Large intestine (tissue), 3 donors: ENCODE measurements at regions not wholly inside any gene's neighbourhood (a gene's known extent, or its start where the extent isn't known, plus 50 kb on each side); places are given as distances from the start of the nearest gene placed in this dataset.

Source experiments
- DNase-seq, 2 donors: peaks; one replicate each; pipeline versions ENCODE4 v3.0.0 to v3.0.0-alpha.2; 2013
- H3K27ac ChIP-seq: one replicate; pipeline ENCODE4 v1.5.1; 2013; ENCODE audit warnings: low read length
- H3K27me3 ChIP-seq: 2 replicates; pipeline ENCODE4 v1.6.1; 2013; ENCODE audit warnings: low read length; ENCODE audit not compliant: control insufficient read depth, insufficient read depth
- H3K36me3 ChIP-seq: 2 replicates; pipeline ENCODE4 v1.6.1; 2013; ENCODE audit warnings: low read length; ENCODE audit not compliant: control insufficient read depth, insufficient read depth
- H3K4me1 ChIP-seq: one replicate; pipeline ENCODE4 v1.6.1; 2013; ENCODE audit warnings: low read length; ENCODE audit not compliant: control insufficient read depth, insufficient read depth
- H3K4me3 ChIP-seq: one replicate; pipeline ENCODE4 v1.5.1; 2013; ENCODE audit warnings: low read length
- H3K9me3 ChIP-seq: one replicate; pipeline ENCODE4 v1.6.1; 2013; ENCODE audit warnings: mild to moderate bottlenecking, low read depth, low read length, moderate library complexity; ENCODE audit not compliant: control insufficient read depth
- WGBS: methylation state at CpG from one replicate; pipeline ENCODE4 v1.1.5; 2013; ENCODE audit warnings: low lambda C conversion rate; ENCODE audit not compliant: insufficient coverage; 5-methylcytosine and 5-hydroxymethylcytosine counted together

- Histone ChIP-seq H3K9me3 (no peaks in the 10 kb centered on the region), H3K27ac (no peak overlapping the region), H3K4me3 (no peak overlapping the region), H3K4me1 (no peaks in the 10 kb centered on the region), H3K36me3 (no peaks in the 10 kb centered on the region), H3K27me3 (peaks cover 9% of the 10 kb centered on the region)
- no peak for DNase-seq
- WGBS = no CpG with 5 or more reads among the region's 16 CpGs
Observed at GRCh38 chr16:86632206-86632605, 53.9 kb downstream of the FOXL1 start.

- Histone ChIP-seq H3K36me3 (no peaks in the 10 kb centered on the region), H3K4me1 (no peaks in the 10 kb centered on the region), H3K4me3 (no peak overlapping the region), H3K27ac (no peak overlapping the region), H3K27me3 (peaks cover 12% of the 10 kb centered on the region), H3K9me3 (no peaks in the 10 kb centered on the region)
- 94% methylated on average over 2 of the region's 8 CpGs for WGBS
- DNase-seq = no peak
Observed at GRCh38 chr16:86632944-86633343, 54.6 kb downstream of the FOXL1 start.

DNA sequence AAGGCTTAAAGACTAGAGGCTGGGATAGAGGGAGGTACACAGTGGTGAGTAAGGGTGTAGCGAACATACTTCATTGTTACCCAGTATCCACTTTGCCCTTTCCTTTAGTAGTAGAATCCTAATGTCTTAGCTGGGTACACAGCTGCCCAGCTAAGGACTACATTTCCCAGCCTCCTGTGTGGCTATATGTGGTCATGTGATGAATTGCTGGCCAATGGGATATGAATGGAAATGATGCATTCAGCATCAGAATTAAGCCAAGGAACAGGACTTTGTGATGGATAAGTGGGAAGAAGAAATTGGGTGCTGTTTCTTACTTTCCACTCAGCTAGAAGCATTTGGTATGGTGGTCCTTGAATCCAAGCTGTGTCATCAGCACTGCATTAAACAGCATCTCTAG lies 55.9 kb downstream of the FOXL1 start:
- WGBS = no CpG with 5 or more reads among the region's 1 CpG
- Histone ChIP-seq H3K36me3 (no peaks in the 10 kb centered on the region), H3K27me3 (peaks cover 15% of the 10 kb centered on the region), H3K9me3 (no peaks in the 10 kb centered on the region), H3K4me1 (no peaks in the 10 kb centered on the region), H3K4me3 (no peak overlapping the region), H3K27ac (no peak overlapping the region)
- DNase-seq = no peak

DNA sequence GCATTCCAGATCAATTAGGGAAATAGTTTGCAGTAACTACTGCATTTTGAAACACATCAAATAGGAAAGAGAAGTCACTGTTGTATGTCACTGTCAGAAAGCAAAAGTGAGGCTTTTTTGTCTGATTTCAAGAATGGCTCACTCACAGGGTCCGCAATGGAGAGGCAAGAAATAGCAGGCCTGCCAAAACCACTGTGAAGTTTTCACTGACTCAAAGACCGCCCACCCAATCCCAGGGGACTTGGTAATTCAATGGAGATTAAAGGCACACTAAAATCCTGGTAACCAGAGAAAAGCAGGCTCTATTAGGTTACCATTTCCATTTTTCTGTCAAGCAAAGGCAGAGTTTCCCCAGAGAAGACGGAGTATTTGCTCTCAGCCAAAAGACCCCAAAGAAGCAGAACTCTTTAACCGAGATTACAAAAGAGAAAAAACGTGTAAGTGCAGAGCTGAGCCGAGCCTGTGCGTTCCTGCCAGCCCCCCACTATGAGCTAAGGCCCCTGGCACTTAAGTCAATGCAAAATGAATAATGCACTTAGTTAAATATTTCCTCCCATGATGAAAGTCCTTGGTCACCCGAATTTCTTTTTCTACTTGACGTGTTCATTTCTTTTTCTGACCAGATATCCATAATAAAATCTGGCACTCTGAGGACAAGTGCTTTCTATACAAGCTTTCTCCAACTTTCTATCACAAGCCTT lies 57.0 kb downstream of the FOXL1 start:
- Histone ChIP-seq H3K27me3 (peaks cover 18% of the 10 kb centered on the region), H3K4me3 (no peak overlapping the region), H3K36me3 (no peaks in the 10 kb centered on the region), H3K27ac (no peak overlapping the region), H3K4me1 (no peaks in the 10 kb centered on the region), H3K9me3 (no peaks in the 10 kb centered on the region)
- no peak for DNase-seq
- WGBS = 95% methylated on average over 3 of the region's 9 CpGs

GRCh38 chr16:86635926-86636325 lies 57.6 kb downstream of the FOXL1 start:
- no peaks in the 10 kb centered on the region for H3K36me3 ChIP-seq
- H3K9me3 ChIP-seq = no peaks in the 10 kb centered on the region
- 80% methylated on average over 1 of the region's 12 CpGs for WGBS
- peaks cover 18% of the 10 kb centered on the region for H3K27me3 ChIP-seq
- H3K4me1 ChIP-seq = no peaks in the 10 kb centered on the region
- DNase-seq = no peak
- H3K4me3 ChIP-seq = no peak overlapping the region
- H3K27ac ChIP-seq = no peak overlapping the region

DNA sequence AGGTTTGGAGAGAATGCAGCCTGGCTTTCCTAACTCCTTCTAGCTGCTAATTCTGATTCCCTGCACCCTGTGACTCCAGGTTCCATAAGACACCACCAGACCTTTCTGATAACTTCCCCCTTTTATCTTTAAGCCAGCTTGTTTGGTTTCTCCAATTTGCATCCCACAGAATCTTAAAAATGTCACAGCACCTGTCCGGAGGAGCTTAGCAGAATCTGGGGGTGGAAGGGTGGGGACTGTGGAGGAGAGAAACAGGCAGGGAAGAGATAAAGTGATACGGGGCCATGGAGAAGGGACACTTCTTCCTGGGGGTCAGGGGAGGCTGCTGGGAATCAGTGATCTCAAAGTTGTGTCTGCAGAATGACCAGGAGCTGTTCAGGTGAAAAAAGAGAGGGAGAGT lies 59.4 kb downstream of the FOXL1 start:
- no peaks in the 10 kb centered on the region for H3K4me1 ChIP-seq
- no peaks in the 10 kb centered on the region for H3K36me3 ChIP-seq
- WGBS = no CpG with 5 or more reads among the region's 2 CpGs
- no peak overlapping the region for H3K4me3 ChIP-seq
- peaks cover 19% of the 10 kb centered on the region for H3K27me3 ChIP-seq
- no peaks in the 10 kb centered on the region for H3K9me3 ChIP-seq
- H3K27ac ChIP-seq = no peak overlapping the region
- DNase-seq = no peak

GRCh38 chr16:86638642-86639041 lies 60.3 kb downstream of the FOXL1 start:
- Histone ChIP-seq H3K9me3 (no peaks in the 10 kb centered on the region), H3K27me3 (peaks cover 19% of the 10 kb centered on the region), H3K27ac (no peak overlapping the region), H3K36me3 (no peaks in the 10 kb centered on the region), H3K4me3 (no peak overlapping the region), H3K4me1 (no peaks in the 10 kb centered on the region)
- no CpG with 5 or more reads among the region's 10 CpGs for WGBS
- no peak for DNase-seq

GRCh38 chr16:86639354-86639753 lies 61.0 kb downstream of the FOXL1 start:
- no CpG with 5 or more reads among the region's 12 CpGs for WGBS
- no peaks in the 10 kb centered on the region for H3K4me1 ChIP-seq
- peaks cover 17% of the 10 kb centered on the region for H3K27me3 ChIP-seq
- no peak overlapping the region for H3K27ac ChIP-seq
- no peak for DNase-seq
- H3K36me3 ChIP-seq = no peaks in the 10 kb centered on the region
- no peaks in the 10 kb centered on the region for H3K9me3 ChIP-seq
- H3K4me3 ChIP-seq = no peak overlapping the region

DNA sequence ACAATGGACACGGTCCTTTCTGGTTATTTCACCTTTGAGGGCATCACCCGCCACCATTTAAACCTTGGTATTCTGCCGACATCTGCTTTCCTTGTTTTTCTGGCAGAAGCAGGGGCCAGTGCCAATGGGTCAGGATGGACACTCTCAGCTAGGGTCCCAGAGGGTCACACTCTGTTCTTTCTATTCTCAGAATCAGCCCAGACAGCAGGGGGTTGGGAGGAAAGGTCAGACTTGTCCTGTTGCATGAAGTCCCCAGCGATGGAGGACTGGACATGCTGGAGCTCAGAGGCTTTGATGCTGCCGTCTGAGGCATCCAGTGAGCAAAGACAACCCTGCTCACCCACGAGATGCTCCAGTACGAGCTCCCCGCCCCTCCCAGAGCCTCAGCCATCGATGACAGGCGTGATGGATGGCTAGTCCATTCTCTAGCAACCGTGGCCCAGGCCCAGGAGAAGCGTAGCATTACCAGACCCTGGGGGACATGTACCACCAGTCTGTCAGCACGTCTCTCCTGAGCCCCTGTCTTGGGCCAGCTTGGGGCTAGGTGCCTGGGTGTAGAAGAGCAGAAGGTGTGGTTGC lies 62.0 kb downstream of the FOXL1 start:
- 67% methylated on average over 1 of the region's 13 CpGs for WGBS
- no peaks in the 10 kb centered on the region for H3K36me3 ChIP-seq
- peaks cover 20% of the 10 kb centered on the region for H3K27me3 ChIP-seq
- no peak overlapping the region for H3K4me3 ChIP-seq
- no peaks in the 10 kb centered on the region for H3K4me1 ChIP-seq
- H3K27ac ChIP-seq = no peak overlapping the region
- H3K9me3 ChIP-seq = no peaks in the 10 kb centered on the region
- DNase-seq = no peak

DNA sequence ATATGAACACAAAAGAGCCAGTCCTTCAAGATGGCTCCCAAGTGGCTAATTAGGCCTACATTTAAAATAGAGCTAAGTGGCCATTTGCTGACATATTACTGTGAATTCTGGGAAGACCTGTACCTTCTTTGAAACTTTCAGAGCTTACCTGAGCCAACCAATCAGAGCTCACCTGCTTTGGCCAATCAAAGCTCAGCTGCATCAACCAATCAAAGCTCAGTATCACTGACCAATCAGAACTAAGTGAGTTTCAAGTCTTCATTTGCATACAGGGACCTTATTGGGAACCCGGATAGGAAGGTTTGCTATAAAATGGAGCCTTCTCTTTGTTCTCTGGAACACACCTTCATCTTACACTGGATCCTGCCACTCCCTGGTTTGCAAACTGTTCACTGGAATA lies 63.7 kb downstream of the FOXL1 start:
- H3K4me1 ChIP-seq = no peaks in the 10 kb centered on the region
- no peaks in the 10 kb centered on the region for H3K36me3 ChIP-seq
- no CpG with 5 or more reads among the region's 1 CpG for WGBS
- H3K27me3 ChIP-seq = peaks cover 25% of the 10 kb centered on the region
- no peaks in the 10 kb centered on the region for H3K9me3 ChIP-seq
- no peak overlapping the region for H3K27ac ChIP-seq
- no peak for DNase-seq
- no peak overlapping the region for H3K4me3 ChIP-seq

GRCh38 chr16:86643671-86644070 lies 65.3 kb downstream of the FOXL1 start:
- Histone ChIP-seq H3K4me1 (no peaks in the 10 kb centered on the region), H3K27me3 (peaks cover 30% of the 10 kb centered on the region), H3K9me3 (no peaks in the 10 kb centered on the region), H3K27ac (no peak overlapping the region), H3K36me3 (no peaks in the 10 kb centered on the region), H3K4me3 (no peak overlapping the region)
- 80% methylated on average over 1 of the region's 6 CpGs for WGBS
- no peak for DNase-seq
